Esophagus (tissue), 2 donors: ENCODE measurements at regions not wholly inside any gene's neighbourhood (a gene's known extent, or its start where the extent isn't known, plus 50 kb on each side); places are given as distances from the start of the nearest gene placed in this dataset.
"Not testable (repeated sequence)": the region's sequence is repeated elsewhere in the genome, so short reads cannot be mapped to it uniquely, and the experiment has no call there.

Source experiments
- H3K27ac ChIP-seq, 2 donors: one replicate each; pipeline ENCODE4 v1.5.1; 2013; ENCODE audit warnings: low read depth in 2 of 2, mild to moderate bottlenecking in 2 of 2, inconsistent platforms in 1 of 2, low read length in 1 of 2, moderate library complexity in 1 of 2
- H3K27me3 ChIP-seq, 2 donors: one replicate each; pipeline ENCODE4 v1.6.1; 2013; ENCODE audit warnings: low read length in 2 of 2, control low read depth in 1 of 2, mild to moderate bottlenecking in 1 of 2; ENCODE audit not compliant: insufficient read depth in 2 of 2, control insufficient read depth in 1 of 2
- H3K36me3 ChIP-seq, 2 donors: one replicate each; pipeline ENCODE4 v1.6.1; 2013; ENCODE audit warnings: low read length in 1 of 2; ENCODE audit not compliant: control insufficient read depth in 2 of 2, insufficient read depth in 2 of 2
- H3K4me1 ChIP-seq, 2 donors: one replicate each; pipeline ENCODE4 v1.6.1; 2013; ENCODE audit warnings: low read length in 1 of 2; ENCODE audit not compliant: control insufficient read depth in 2 of 2, insufficient read depth in 2 of 2
- H3K4me3 ChIP-seq, 2 donors: one replicate each; pipeline ENCODE4 v1.5.1; 2013; ENCODE audit warnings: low read length in 2 of 2, mild to moderate bottlenecking in 2 of 2, low read depth in 1 of 2, moderate library complexity in 1 of 2
- H3K9me3 ChIP-seq, 2 donors: one replicate each; pipeline ENCODE4 v1.6.1; 2013; ENCODE audit warnings: mild to moderate bottlenecking in 2 of 2, low read depth in 1 of 2, low read length in 1 of 2, moderate library complexity in 1 of 2; ENCODE audit not compliant: control insufficient read depth in 2 of 2, insufficient read depth in 1 of 2
- WGBS, 2 donors: extraction: QIAGEN DNeasy Blood & Tissue Kit; methylation state at CpG; one replicate each; pipeline ENCODE4 v1.1.7; 2013; 5-methylcytosine and 5-hydroxymethylcytosine counted together
- donor health status: healthy with polysubstance abuse.
- donor health status: Bipolar disorder and iron deficiency.

- H3K36me3 ChIP-seq, H3K27me3 ChIP-seq, H3K9me3 ChIP-seq, H3K4me3 ChIP-seq, H3K27ac ChIP-seq, H3K4me1 ChIP-seq: not testable (repeated sequence)
- 38 to 63% methylated on average over 1 of the region's 3 CpGs for WGBS, 2 donors
Measured at GRCh38 chr2:87540242-87540641, 207.6 kb upstream of the PLGLB2 start.

- H3K27ac ChIP-seq, H3K36me3 ChIP-seq, H3K4me3 ChIP-seq, H3K27me3 ChIP-seq, H3K9me3 ChIP-seq, H3K4me1 ChIP-seq: not testable (repeated sequence)
- 25 to 34% methylated on average over 5 to 6 of the region's 8 CpGs for WGBS, 2 donors
Measured at GRCh38 chr2:87542599-87543174, 205.2 kb upstream of the PLGLB2 start.

- no CpG with 5 or more reads among the region's 1 CpG for WGBS, 2 donors
- H3K4me3 ChIP-seq, H3K27ac ChIP-seq, H3K27me3 ChIP-seq, H3K9me3 ChIP-seq, H3K36me3 ChIP-seq, H3K4me1 ChIP-seq: not testable (repeated sequence)
Measured at GRCh38 chr2:87543797-87544196, 204.1 kb upstream of the PLGLB2 start.

GRCh38 chr2:87547106-87547505, 200.8 kb upstream of the PLGLB2 start:
- 67 to 83% methylated on average over 2 of the region's 2 CpGs for WGBS, 2 donors

GRCh38 chr2:87547966-87548365, 199.9 kb upstream of the PLGLB2 start:
- H3K4me1 ChIP-seq, H3K27me3 ChIP-seq, H3K27ac ChIP-seq, H3K9me3 ChIP-seq, H3K4me3 ChIP-seq, H3K36me3 ChIP-seq: not testable (repeated sequence)

More at GRCh38 chr2:87547106-87547505, 200.8 kb upstream of the PLGLB2 start:
- H3K27ac ChIP-seq, H3K9me3 ChIP-seq, H3K36me3 ChIP-seq, H3K27me3 ChIP-seq, H3K4me1 ChIP-seq, H3K4me3 ChIP-seq: not testable (repeated sequence)

GRCh38 chr2:87548681-87549536, 199.0 kb upstream of the PLGLB2 start:
- not testable (repeated sequence) for H3K27me3 ChIP-seq, H3K27ac ChIP-seq
- WGBS, 2 donors: 87 to 94% methylated on average over 2 of the region's 7 CpGs

GRCh38 chr2:87549561-87550202, 198.2 kb upstream of the PLGLB2 start:
- H3K36me3 ChIP-seq, H3K4me3 ChIP-seq, H3K27ac ChIP-seq, H3K4me1 ChIP-seq, H3K9me3 ChIP-seq, H3K27me3 ChIP-seq: not testable (repeated sequence)

More at GRCh38 chr2:87548681-87549536, 199.0 kb upstream of the PLGLB2 start:
- H3K4me1 ChIP-seq, H3K9me3 ChIP-seq, H3K4me3 ChIP-seq, H3K36me3 ChIP-seq: not testable (repeated sequence)

GRCh38 chr2:87554678-87555077, 193.2 kb upstream of the PLGLB2 start:
- not testable (repeated sequence) for H3K9me3 ChIP-seq, H3K27ac ChIP-seq, H3K4me3 ChIP-seq, H3K4me1 ChIP-seq, H3K36me3 ChIP-seq, H3K27me3 ChIP-seq
- 86% methylated on average over 1 of the region's 4 CpGs; no CpG with 5 or more reads in 1 of the 2 donors for WGBS, 2 donors

- H3K27ac ChIP-seq: not testable (repeated sequence)
Measured at GRCh38 chr2:87555082-87555481, 192.8 kb upstream of the PLGLB2 start.

GRCh38 chr2:87559001-87559400, 188.9 kb upstream of the PLGLB2 start:
- H3K27me3 ChIP-seq, H3K36me3 ChIP-seq, H3K27ac ChIP-seq, H3K4me3 ChIP-seq, H3K9me3 ChIP-seq, H3K4me1 ChIP-seq: not testable (repeated sequence)
- WGBS, 2 donors: 84 to 95% methylated on average over 2 of the region's 5 CpGs

More at GRCh38 chr2:87555082-87555481, 192.8 kb upstream of the PLGLB2 start:
- H3K4me1 ChIP-seq, H3K4me3 ChIP-seq, H3K27me3 ChIP-seq, H3K9me3 ChIP-seq, H3K36me3 ChIP-seq: not testable (repeated sequence)
- 51% methylated on average over 3 of the region's 4 CpGs; no CpG with 5 or more reads in 1 of the 2 donors for WGBS, 2 donors
